Peyer's patch (tissue), 4 donors: ENCODE measurements at regions not wholly inside any gene's neighbourhood (a gene's known extent, or its start where the extent isn't known, plus 50 kb on each side); places are given as distances from the start of the nearest gene placed in this dataset.

Experiments used
- CTCF ChIP-seq, 6 experiments: fragments of 450-650 bp in 4 of 6; fragments of 200-600 bp in 2 of 6; sonication (generic) in 1 of 6; IDR thresholded peaks; one replicate each; pipeline ENCODE4 v1.5.1; 2017 to 2019; ENCODE audit warnings: antibody characterized with exemption in 6 of 6, mild to moderate bottlenecking in 3 of 6, moderate library complexity in 1 of 6
- POLR2A ChIP-seq, 2 donors: fragments of 450-650 bp; IDR thresholded peaks; one replicate each; pipeline ENCODE4 v1.5.1; 2017; ENCODE audit warnings: antibody characterized with exemption in 2 of 2, mild to moderate bottlenecking in 2 of 2, moderate library complexity in 2 of 2

GRCh38 chr18:27621236-27621890 is 436.3 kb upstream of the CHST9 start:
- TF ChIP-seq CTCF (IDR thresholded peaks at IDR 0.05) (no peak), POLR2A (IDR thresholded peaks at IDR 0.05) (no peak)
